ENCODE measurements at regions not wholly inside any gene's neighbourhood (a gene's known extent, or its start where the extent isn't known, plus 50 kb on each side); places are given as distances from the start of the nearest gene placed in this dataset.

GRCh38 chr11:105296806-105297205 lies 157.2 kb upstream of the CARD18 start:
- no peaks in the 10 kb centered on the region for H3K36me3 Mint-ChIP-seq (ENCODE audit: low read depth)
- H3K9me3 Mint-ChIP-seq, result peaks cover 3% of the 10 kb centered on the region
- H3K4me1 Mint-ChIP-seq, result no peaks in the 10 kb centered on the region
- peaks cover 3% of the 10 kb centered on the region for H3K27me3 Mint-ChIP-seq (ENCODE audit: low read depth)
- TF ChIP-seq CTCF (IDR thresholded peaks at IDR 0.05; ENCODE audit: unreplicated experiment in 3 of 3), result no peak
- no peak overlapping the region for H3K4me3 Mint-ChIP-seq
- H3K27ac Mint-ChIP-seq, result no peak overlapping the region

- no peaks in the 10 kb centered on the region for H3K4me1 Mint-ChIP-seq
These were observed 156.8 kb upstream of the CARD18 start for GRCh38 chr11:105296386-105296785.

GRCh38 chr11:105282658-105283057 lies 143.1 kb upstream of the CARD18 start:
- no peak for TF ChIP-seq CTCF (IDR thresholded peaks at IDR 0.05; ENCODE audit: unreplicated experiment in 3 of 3)
- Mint-ChIP-seq H3K27me3 (ENCODE audit: low read depth) (no peaks in the 10 kb centered on the region), H3K4me1 (no peaks in the 10 kb centered on the region), H3K27ac (no peak overlapping the region), H3K36me3 (ENCODE audit: low read depth) (no peaks in the 10 kb centered on the region), H3K9me3 (peaks cover 2% of the 10 kb centered on the region), H3K4me3 (no peak overlapping the region)

More at GRCh38 chr11:105296386-105296785, 156.8 kb upstream of the CARD18 start:
- H3K27ac Mint-ChIP-seq, result no peak overlapping the region
- H3K27me3 Mint-ChIP-seq (ENCODE audit: low read depth), result peaks cover 3% of the 10 kb centered on the region
- peaks cover 3% of the 10 kb centered on the region for H3K9me3 Mint-ChIP-seq
- no peaks in the 10 kb centered on the region for H3K36me3 Mint-ChIP-seq (ENCODE audit: low read depth)
- no peak overlapping the region for H3K4me3 Mint-ChIP-seq
- no peak for TF ChIP-seq CTCF (IDR thresholded peaks at IDR 0.05; ENCODE audit: unreplicated experiment in 3 of 3)

DNA sequence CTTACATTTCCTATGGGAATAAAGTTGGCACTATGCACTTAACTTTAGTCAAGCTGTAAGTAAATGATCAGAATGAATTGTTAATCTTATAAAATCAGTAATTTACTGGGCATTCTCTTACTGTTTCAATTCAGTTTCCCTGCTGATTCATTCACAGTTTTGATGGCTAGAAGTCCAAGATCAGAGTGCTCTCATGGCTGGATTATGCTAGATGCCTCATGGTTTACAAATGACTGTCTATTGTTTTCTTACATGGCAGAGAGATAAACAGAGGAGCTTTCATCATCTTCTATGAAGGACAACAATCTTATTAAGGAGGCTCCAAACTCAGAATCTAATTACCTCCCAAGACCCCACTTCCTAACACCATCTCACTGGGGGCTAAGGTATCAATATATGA lies 135.1 kb upstream of the CARD18 start:
- Mint-ChIP-seq H3K4me3 (no peak overlapping the region), H3K27ac (no peak overlapping the region), H3K36me3 (ENCODE audit: low read depth) (no peaks in the 10 kb centered on the region), H3K27me3 (ENCODE audit: low read depth) (no peaks in the 10 kb centered on the region), H3K9me3 (peaks cover 4% of the 10 kb centered on the region), H3K4me1 (no peaks in the 10 kb centered on the region)
- TF ChIP-seq CTCF (IDR thresholded peaks at IDR 0.05; ENCODE audit: unreplicated experiment in 3 of 3), result no peak

DNA sequence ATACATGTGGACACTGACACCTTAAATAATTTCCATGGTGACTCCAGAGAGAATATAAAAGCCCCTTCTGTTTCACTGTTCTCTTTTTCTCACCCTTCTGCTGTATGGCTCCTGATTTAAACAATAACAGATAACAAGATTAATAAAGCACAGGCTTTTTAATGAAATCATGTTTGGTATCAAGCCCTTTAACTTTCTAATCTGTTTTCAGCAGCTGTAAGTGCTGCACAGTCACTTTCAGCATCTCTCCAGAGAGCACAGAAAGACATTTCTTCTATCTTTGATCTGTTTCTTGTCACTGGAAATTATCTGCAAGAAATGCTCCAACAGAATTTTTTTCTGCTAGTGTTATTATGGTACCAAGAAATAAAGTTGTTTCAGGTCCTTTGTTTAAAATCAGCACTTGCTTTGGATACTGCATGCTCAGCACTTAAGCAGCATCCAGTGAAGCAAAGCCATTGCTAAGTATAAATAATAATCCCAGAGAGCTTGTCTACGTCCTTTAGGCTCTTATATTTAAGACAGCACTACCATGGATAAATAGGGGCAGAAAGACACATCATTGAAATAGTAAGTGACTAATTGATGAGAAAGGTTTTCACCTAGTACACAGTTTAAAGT lies 134.2 kb upstream of the CARD18 start:
- no peaks in the 10 kb centered on the region for H3K4me1 Mint-ChIP-seq
- TF ChIP-seq CTCF (IDR thresholded peaks at IDR 0.05; ENCODE audit: unreplicated experiment in 3 of 3), result no peak
- H3K9me3 Mint-ChIP-seq, result peaks cover 4% of the 10 kb centered on the region
- H3K27ac Mint-ChIP-seq, result no peak overlapping the region
- H3K27me3 Mint-ChIP-seq (ENCODE audit: low read depth), result no peaks in the 10 kb centered on the region
- no peaks in the 10 kb centered on the region for H3K36me3 Mint-ChIP-seq (ENCODE audit: low read depth)
- no peak overlapping the region for H3K4me3 Mint-ChIP-seq

- no peak for TF ChIP-seq CTCF (IDR thresholded peaks at IDR 0.05; ENCODE audit: unreplicated experiment in 3 of 3)
- no peak overlapping the region for H3K27ac Mint-ChIP-seq
- peaks cover 4% of the 10 kb centered on the region for H3K9me3 Mint-ChIP-seq
- no peaks in the 10 kb centered on the region for H3K4me1 Mint-ChIP-seq
- H3K4me3 Mint-ChIP-seq, result no peak overlapping the region
- no peaks in the 10 kb centered on the region for H3K27me3 Mint-ChIP-seq (ENCODE audit: low read depth)
- H3K36me3 Mint-ChIP-seq (ENCODE audit: low read depth), result no peaks in the 10 kb centered on the region
These were observed 130.3 kb upstream of the CARD18 start for GRCh38 chr11:105269862-105270261.

All from nephron (organoid).